GM21515 (cell line): ENCODE measurements at regions not wholly inside any gene's neighbourhood (a gene's known extent, or its start where the extent isn't known, plus 50 kb on each side); places are given as distances from the start of the nearest gene placed in this dataset.
"Not testable (repeated sequence)": the region's sequence is repeated elsewhere in the genome, so short reads cannot be mapped to it uniquely, and the experiment has no call there.

ENCODE experiments used
- ATAC-seq: cut with Tn5 transposase; IDR thresholded peaks from one replicate; pipeline ENCODE4 v1.9.1; 2021; ENCODE audit not compliant: unreplicated experiment

DNA sequence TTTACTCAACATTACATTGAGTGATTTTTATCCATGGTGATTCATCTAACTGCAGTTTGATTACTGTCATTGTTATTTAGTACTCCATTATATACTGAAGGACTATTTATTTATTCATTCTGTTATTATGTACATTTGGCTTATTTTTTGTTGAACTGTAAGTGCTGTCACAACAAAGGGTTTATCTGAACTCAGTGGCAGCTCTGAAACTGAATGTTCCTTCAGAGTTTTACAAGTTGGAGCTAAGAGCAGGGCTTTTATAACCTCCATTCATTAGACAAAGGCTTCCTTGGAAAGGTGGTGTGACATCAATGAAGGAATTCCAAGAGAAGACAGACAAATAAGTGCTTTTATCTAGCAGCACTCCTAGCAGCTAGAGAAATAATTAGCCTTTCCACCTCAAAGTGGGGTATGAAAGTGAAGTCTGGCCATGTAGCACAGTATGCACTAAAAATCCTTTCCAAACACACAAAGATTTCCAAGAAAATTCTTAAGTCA, 83.3 kb upstream of the GORAB start:
- no peak for ATAC-seq

DNA sequence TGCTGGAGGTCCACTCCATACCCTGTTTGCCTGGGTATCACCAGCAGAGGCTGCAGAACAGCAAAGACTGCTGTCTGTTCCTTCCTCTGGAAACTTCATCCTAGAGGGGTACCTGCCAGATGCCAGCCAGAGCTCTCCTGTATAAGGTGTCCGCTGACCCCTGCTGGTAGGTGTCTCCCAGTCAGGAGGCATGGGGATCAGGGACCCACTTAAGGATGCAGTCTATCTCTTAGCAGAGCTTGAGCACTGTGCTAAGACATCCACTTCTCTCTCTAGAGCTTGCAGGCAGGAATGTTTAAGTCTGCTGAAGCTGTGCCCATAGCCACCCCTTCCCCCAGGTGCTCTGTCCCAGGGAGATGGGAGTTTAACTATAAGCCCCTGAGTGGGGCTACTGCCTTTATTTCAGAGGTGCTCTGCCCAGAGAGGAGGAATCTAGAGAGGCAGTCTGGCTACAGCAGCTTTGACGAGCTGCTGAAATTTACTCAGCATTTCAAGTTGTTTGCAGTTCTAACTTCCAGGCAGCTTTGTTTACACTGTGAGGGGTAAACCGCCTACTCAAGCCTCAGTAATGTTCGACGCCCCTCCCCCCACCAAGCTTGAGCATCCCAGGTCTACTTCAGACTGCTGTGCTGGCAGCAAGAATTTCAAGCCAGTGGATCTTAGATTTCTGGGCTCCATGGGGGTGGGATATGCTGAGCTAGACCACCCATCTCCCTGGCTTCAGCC, 74.5 kb upstream of the GORAB start:
- ATAC-seq: not testable (repeated sequence)

DNA sequence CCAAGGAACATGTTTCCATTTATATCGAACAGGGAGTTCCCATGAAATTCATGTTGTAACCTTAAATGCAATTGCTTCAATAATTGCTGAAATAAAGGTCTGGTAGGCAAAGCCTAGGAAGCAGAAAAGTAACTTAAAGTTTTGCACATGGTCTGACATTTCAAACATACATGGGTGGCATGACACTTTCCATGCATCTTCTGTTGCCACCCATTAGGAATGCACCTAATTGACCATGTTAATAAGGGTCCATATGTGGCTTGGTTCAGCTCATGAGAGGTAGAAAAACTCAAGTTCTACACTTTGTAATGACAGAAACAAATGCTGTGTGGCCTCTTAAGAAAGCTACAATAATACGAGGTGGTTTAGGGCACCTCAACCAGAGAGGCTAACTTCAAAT, 72.0 kb upstream of the GORAB start:
- ATAC-seq: no peak

DNA sequence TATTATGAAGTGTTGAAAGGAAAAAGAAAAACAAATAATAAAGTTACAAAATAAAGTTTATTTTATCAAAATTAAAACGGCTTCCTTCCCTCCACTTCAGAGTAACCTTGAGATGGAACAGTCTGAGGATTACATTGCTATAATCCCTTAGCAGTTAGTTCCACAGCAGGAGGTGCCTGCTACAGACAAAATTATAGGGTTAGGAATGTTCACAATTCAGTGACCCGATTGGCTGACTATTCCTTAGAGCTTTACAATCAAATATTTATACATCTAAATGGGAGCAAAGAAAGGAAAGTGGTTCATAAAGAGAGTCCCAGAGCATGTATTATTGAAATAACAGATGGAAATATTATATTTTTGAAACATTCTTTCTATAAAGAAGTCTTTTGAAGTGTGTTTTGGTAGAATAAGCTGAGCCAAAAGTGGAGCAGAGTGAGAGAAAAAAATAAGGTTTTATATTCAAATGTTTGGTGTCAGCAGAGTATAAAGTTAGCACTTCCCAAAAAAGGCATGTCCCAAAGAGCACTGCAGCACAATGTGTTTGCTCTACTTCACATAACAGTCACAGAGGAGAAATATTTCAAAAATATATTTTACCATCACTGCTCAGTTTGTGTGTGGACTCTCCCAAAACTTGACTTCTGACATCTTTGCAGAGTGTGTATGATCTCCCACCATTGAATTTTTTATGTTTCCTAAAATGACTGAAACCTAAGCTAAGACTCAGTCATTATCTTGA, 71.4 kb upstream of the GORAB start:
- ATAC-seq: no peak

DNA sequence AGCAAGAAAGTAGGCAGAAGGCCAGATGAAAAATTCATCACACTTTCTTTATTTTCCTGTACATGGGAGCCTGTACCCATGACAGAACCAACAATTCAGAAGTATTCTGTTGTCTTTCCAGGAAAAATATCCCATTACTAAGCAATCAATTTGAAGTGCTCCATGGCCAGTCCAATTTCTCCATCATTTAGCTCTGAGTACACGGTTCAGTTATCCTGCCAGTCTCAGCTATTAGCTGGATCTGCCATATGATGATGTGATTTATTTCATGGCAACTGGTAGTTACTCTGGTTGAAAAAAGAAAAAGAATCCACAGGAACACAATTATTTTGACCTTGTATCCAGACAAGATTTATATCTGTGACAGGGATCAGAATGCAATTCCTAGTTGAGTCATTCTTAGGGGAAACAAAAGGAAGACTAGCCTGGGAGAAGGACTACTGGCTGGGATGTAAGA, 70.6 kb upstream of the GORAB start:
- no peak for ATAC-seq

DNA sequence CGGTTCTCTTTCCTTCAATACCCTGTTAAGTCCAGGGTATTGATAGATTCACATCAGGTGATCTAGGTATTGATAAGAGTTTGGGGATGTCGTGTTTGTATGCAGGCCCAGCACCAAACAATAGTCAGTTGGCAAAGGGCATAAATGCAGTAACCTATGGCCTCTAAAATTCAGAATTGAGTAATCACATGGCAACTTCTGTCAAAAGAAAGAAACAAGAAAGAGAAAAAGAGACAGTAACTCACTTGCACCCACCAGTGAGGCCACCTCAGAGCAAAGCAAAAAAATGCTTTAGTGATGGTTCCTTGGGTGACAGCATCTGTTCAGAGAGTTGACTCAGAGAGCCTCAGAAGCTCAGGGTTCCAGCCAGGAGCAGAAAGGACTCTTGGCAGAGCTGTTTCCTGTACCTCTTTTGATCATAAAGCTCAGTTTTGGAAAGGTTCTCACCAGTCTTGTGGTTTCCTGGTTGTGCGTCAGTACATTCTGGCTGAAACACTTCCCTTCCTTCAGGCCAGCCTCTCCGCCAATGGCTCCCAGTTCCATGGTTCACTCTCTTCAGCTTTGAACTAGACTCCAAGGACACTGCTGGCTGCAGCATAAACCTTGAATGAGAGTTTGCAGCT, 70.1 kb upstream of the GORAB start:
- ATAC-seq: no peak

DNA sequence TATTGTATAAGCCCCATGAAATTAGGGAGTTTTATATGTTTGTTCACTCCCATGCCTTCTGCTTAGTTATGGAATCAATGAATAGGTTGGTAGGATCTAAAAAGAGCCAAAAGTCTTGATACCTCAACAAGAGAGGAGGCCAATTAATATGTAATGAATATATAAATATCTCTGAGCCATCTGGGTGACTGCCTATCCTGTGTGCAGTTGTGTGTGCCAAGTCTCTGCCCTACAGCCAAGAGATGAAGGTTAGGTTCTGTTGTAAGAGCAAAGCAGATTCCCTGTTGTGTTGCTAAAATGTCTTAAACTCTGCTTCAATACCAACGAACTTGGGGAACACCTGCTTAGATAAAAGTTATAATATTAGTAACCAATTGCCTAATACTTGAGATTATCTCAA, 61.8 kb upstream of the GORAB start:
- no peak for ATAC-seq

DNA sequence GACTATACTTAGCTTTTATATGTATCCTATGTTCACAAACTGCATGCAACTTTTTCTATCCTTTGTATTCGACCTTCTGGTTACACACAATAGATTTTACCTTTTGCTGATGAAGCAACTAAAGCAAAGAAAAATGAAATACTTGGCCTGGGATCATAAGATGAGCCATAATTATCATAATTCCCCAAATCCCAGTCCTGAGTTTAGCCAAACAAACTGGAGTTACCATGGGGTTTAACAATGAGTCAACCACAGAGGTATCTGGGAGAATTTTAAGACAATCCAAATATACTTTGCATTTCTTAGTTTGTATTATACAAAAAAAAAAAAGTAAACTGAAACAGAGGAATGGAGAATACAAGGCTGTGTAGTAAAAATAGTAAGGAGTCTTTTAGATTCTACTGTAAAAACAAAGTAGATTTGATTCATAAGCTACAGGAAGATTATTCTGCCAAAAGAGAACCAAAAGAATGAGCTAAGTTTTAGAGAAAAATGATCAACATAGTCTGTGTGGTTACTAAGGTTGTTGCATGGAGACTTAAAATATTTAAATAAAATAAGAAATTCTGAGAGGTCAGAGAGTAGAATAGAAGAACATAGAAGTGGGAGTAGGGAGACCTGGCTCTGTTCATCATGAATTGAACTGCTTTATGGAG, 60.4 kb upstream of the GORAB start:
- no peak for ATAC-seq

DNA sequence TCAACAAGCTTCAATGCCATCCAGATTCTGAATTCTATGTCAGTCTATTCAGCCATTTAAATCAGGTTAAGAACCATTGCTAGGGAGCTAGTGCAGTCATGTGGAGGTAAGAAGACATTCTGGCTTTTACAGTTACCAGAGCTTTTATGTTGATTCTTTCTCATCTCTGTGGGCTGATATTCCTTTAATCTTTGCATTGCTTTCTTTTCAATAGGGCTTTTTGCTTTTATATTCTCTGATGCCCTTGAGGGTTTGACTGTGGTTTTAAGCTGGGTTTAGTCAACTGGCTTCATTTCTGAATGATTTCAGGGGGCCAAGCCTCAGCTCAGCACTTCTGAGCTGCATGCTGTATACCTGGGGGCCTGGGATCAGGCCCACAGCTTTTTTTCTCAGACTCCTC, 51.0 kb upstream of the GORAB start:
- no peak for ATAC-seq
